GM18909 (cell line): ENCODE measurements at regions not wholly inside any gene's neighbourhood (a gene's known extent, or its start where the extent isn't known, plus 50 kb on each side); places are given as distances from the start of the nearest gene placed in this dataset.
A peak's percentile ranks its signal among the peaks of the same experiment; 100 is the strongest.

Experiments used
- ATAC-seq: cut with Tn5 transposase; IDR thresholded peaks from one replicate; pipeline ENCODE4 v1.9.1; 2021; ENCODE audit warnings: mild to moderate bottlenecking; ENCODE audit not compliant: unreplicated experiment, poor library complexity

DNA sequence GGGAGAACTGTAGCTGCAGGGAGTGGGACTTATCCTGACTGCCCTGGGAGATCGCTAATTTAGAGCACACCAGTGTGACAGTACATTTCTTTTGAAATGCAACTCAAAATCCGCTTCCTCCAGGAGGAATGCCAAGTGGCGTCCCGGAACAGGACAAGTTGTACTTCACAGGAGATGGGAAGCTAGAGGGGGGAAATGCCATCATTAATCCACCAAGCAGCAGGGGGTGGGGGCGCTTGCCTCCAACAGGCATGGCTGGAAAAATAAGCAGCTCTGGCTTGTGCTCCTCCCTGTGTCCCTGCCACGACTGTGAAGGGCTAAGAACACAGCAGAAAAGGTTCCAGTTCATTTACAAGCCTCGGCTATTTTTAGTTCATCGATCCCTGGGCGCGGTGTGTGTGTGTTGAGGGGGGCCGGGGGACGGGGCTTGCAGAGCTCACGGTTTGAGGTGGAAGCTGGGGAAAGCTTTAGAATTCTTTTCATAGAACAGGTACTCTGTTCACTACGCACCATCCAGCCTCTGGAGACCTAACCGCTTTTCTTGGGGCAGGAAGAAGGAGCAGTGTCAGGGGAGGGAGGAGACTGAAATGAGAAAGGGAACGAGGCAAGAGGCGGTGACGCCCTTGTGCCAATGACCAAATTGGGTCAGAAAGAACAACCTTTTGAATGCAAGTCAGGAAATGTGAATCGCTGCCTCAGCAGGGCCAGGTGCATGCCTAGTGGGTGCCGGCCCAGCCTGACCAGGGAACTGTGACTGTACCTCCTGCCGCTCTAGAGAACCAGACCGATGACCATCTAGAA is 51.8 kb upstream of the DGKG start:
- ATAC-seq, result peak; percentile 73

DNA sequence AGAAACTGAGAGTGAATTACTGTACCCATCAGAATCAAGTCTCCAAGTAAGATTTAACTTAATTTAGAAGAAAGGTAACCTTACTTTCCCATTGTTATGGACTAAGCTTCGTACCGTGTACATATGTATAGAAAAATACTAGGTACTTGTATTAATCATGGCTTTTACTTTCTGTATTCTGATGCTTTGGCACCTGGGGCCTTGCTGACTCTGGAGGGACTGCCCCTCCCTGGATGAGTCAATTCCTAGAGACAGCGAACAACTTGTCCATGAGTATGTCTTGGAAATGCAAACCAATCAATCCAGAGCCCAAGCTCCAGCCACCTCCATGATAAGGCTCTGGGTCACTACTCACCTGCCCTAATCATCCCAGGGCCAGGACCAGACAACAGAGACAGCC is 50.0 kb upstream of the DGKG start:
- no peak for ATAC-seq
